Fibroblast of pulmonary artery (primary cell): ENCODE measurements at regions not wholly inside any gene's neighbourhood (a gene's known extent, or its start where the extent isn't known, plus 50 kb on each side); places are given as distances from the start of the nearest gene placed in this dataset.

ENCODE experiments used
- DNase-seq: peaks from one replicate; pipeline ENCODE4 v3.0.0-alpha.2; 2010; ENCODE audit warnings: low read depth
- H3K4me3 ChIP-seq: replicated peaks from 2 replicates; pipeline ENCODE4 v1.5.1; 2011; ENCODE audit warnings: low read depth, mild to moderate bottlenecking, control low read depth, low read length, moderate library complexity
- TF ChIP-seq, protein P1 (sequence below): IDR thresholded peaks from 2 replicates; pipeline ENCODE4 v1.5.1; 2011; ENCODE audit warnings: mild to moderate bottlenecking, control low read depth, low read length, inconsistent platforms; ENCODE audit errors: missing control alignments

DNA sequence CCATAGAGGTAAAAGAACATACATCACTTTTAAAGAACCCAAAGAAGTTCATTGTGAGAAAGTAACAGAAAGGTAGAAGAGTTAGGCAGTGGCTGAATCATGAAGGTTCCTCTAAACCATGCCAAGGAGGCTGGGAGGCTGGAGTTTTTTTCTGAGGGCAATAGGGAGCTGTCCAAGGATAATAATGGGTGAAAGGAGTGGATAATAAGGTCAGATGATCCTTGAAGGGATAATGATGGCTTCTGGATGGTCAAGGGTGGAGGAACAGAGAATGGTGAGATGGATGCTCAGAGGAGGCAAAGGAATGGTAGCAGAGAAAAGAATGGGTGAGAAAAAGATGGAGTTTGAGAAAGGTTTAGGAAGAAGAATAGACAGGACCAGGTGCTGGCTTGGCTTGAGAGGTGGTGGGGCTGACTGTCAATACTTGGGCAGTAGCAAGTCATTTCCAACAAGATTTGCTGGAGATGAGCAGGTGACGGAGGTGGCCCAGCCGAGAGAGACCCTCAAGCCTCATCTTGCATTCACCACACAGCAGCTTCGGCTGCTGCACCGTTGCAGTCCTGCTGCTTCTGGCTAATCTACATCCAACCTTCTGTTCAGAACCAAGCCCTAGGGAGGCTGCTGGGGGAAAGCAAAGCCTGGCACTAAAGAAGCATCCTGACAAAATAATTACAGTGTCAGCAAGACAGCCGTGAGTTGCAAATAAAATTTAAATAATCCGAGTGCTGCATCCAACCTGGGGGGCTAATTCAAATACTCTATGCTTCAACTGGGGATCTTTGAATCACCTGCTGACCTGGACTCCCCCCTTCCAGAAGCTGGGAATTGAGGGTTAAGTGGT, 131.2 kb upstream of the KCNG1 start:
- TF ChIP-seq, protein P1, sequence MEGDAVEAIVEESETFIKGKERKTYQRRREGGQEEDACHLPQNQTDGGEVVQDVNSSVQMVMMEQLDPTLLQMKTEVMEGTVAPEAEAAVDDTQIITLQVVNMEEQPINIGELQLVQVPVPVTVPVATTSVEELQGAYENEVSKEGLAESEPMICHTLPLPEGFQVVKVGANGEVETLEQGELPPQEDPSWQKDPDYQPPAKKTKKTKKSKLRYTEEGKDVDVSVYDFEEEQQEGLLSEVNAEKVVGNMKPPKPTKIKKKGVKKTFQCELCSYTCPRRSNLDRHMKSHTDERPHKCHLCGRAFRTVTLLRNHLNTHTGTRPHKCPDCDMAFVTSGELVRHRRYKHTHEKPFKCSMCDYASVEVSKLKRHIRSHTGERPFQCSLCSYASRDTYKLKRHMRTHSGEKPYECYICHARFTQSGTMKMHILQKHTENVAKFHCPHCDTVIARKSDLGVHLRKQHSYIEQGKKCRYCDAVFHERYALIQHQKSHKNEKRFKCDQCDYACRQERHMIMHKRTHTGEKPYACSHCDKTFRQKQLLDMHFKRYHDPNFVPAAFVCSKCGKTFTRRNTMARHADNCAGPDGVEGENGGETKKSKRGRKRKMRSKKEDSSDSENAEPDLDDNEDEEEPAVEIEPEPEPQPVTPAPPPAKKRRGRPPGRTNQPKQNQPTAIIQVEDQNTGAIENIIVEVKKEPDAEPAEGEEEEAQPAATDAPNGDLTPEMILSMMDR, result no peak
- DNase-seq, result no peak
- no peak overlapping the region for H3K4me3 ChIP-seq

DNA sequence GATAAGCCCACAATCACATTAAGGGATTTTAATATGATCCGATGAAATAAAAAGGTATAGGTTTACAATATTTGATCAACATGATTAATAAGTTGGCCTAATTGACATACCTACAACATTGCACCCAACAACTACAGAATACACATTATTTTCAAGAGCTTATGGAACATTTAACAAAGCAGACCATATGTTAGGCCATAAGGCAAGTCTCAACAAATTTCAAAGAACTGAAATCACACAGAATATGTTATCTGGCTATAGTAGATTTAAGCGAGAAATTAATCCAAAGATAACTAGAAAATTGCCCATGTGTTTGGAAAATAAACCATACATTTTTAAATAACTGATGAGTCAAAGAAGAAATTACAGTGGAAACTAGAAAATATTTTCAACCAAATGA, 126.0 kb upstream of the KCNG1 start:
- TF ChIP-seq, protein P1, result no peak
- H3K4me3 ChIP-seq, result no peak overlapping the region
- no peak for DNase-seq

DNA sequence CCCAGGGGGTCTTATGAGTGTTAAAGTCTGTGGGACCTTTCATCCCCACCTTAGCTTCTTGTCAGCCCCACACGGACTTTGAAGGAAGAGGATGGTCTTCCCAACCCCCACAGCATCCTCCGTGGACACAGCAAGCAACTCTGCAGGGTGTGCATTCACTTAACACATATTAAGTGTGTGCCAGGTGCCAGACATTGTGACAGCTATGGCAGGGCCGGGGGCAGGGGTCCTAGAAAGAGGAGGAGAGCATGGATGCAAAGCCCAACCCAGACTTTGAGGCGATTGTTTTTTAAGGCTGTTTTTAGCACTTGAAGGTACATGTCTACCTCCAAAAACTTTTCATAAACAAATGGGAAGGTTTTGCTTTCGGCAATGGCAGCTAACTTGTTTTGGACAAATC, 121.6 kb upstream of the KCNG1 start:
- TF ChIP-seq, protein P1, result no peak

DNA sequence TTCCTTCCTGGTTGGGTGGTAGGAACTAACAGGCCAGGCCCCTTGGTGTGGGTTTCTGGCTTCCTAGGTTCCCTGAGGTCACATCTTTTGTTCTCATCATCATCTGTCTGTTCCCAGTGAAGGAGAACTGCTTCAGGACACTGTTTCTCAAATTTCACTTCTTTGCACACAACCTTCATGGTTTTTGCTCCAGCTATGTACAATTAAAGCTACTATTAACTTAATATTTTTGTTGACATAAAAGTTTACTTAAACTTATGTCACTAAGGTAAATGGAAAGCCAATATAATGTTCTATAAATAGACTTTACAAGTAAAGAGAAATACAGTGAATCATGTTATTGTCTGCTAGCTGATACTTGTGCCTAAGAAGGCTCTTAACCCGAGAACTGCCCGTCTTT, 120.7 kb upstream of the KCNG1 start:
- TF ChIP-seq, protein P1, result no peak

More for the DNA sequence above, 121.6 kb upstream of the KCNG1 start:
- H3K4me3 ChIP-seq, result no peak overlapping the region
- no peak for DNase-seq

DNA sequence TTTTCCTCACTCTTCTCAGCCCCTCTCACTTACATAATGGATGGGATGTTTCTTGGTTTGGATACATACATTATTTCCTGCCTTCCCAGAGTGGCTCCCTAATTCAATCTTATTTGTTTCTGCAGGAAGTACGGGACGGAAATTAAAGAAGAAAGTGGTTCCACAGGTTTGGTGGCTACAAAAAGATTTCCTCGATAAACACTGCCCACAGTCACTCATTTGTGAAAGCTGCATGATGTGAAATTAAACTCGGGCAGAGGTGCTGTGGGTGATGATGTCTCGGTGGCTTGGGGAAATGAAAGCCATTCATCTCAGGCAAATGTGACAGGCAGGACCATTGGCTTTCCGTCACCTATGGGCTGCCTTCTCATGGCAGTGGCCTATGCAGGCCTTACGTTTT, 119.5 kb upstream of the KCNG1 start:
- TF ChIP-seq, protein P1, result no peak
- no peak for DNase-seq
- no peak overlapping the region for H3K4me3 ChIP-seq

More for the DNA sequence above, 120.7 kb upstream of the KCNG1 start:
- no peak overlapping the region for H3K4me3 ChIP-seq
- no peak for DNase-seq

DNA sequence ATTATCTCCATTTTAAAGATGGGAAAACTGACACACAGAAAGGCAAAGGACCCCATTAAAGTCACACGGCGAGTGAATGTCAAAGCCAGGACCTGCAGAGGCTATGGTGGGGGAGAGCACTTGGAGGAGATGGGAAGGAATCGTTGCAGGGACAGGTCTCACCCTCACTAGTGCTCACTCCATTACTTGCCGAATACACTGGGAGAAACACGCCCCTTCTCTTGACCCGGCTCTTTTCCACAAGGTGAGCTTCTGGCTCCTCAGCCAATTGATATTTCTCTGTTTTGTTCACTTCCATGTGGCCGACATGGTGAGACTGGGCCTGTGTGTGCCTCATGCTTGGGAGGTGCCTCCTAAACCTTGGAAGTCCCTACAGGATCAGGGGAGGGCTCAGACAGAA, 117.8 kb upstream of the KCNG1 start:
- TF ChIP-seq, protein P1, result no peak
- H3K4me3 ChIP-seq, result no peak overlapping the region
- no peak for DNase-seq

DNA sequence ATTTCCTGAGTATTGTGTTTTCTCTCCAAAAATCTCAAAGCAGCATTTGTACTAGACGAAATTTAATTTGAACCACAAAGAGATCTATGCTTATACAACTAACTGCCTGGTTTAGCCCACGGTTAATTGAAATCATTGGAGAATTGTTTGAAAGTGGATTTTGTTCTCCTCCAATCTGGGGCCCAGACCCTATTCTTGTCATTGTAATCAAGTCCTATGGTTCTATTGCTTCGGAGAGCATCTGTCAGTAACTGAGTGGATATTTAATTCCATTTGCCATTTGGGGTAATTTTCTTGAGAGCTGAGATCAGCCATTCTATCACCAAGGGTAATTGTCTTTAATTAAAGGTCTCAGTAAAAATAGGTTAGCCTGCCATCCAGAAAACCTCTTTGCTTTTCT, 117.0 kb upstream of the KCNG1 start:
- TF ChIP-seq, protein P1, result no peak
- no peak overlapping the region for H3K4me3 ChIP-seq
- DNase-seq, result no peak
